B cell (primary cell): ENCODE measurements at regions not wholly inside any gene's neighbourhood (a gene's known extent, or its start where the extent isn't known, plus 50 kb on each side); places are given as distances from the start of the nearest gene placed in this dataset.

ENCODE experiments used
- CTCF ChIP-seq: fragments of 200-600 bp; IDR thresholded peaks from one replicate; pipeline ENCODE4 v1.8.0; 2022; ENCODE audit warnings: antibody characterized with exemption, mild to moderate bottlenecking
- EZH2 ChIP-seq: IDR thresholded peaks from 2 replicates; pipeline ENCODE4 v1.6.1; 2012; ENCODE audit warnings: borderline replicate concordance, low read depth, mild to moderate bottlenecking, moderate library complexity, low read length; ENCODE audit not compliant: insufficient read depth, poor library complexity, severe bottlenecking

DNA sequence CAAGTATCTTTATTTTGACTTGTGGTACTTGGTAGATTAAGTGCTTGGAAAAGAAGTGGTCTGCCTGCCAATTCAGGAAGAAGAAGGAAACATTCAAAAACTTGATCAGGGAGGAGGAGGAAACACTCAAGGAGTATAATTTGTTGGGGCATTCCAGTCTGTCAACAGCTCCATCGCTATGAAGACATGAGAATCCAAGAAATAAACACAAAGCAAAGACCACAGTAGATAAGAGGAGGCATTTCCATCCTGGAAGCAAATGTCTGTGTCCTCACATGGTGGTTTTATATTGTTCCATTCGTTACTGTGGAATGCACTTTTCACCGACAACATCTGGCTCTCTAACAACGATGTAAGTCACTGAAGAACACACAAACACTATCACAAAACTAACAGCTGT lies 176.1 kb upstream of the FRMD4B start:
- TF ChIP-seq CTCF (no peak), EZH2 (no peak)
